ENCODE measurements at regions not wholly inside any gene's neighbourhood (a gene's known extent, or its start where the extent isn't known, plus 50 kb on each side); places are given as distances from the start of the nearest gene placed in this dataset.

DNA sequence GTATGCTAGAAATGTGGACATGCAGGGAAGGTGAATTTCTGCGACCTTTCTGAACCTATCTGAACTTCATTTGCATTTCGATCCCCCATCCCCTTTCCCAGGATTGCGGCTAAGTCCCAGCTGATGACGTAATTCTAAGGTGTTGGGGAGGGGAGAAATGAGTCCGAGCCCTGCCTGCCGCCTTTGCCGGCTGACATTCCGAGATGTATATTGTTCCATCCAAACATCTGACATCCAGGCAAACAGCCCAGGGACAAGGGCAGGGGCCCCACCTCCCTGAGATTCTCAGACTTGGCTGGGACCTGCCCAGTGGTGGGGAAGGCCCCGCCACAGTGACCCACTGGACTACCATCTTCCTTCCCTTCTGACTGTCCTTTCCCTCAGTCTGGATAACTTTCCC is 494.6 kb downstream of the ENC1 start:
- no peak for DNase-seq (ENCODE audit: extremely low read depth in 1 of 2, low read depth in 1 of 2)

DNA sequence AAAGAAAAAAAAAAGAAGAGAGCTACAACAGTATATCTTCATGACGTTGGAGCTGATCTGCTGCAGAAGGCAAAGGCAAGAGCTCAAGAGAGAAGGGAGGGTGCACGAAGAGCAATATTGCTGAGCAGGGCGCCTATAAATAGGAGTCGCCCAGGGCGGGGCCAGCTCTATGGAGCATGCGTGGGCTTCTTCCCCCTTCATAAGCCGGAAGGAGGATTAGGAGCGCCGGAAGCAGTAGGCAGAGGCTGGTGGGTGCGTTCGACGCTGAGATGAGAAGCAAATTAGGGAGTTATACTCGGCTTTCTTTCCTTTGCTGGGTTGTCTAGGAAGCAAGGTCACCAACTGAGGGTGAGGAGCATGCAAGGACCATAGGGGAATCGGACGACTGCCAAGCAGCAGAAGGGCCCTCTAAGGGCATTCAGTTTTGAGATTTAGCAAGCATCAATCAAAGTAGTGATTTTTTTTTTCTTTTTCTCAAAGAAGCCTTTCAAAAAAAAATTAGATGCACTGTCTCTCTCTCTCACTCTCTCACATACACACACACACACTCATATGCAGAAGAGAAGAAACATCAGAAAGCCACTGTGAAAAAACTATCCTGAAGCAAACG is 496.7 kb downstream of the ENC1 start:
- no peak for DNase-seq (ENCODE audit: extremely low read depth in 1 of 2, low read depth in 1 of 2)

DNA sequence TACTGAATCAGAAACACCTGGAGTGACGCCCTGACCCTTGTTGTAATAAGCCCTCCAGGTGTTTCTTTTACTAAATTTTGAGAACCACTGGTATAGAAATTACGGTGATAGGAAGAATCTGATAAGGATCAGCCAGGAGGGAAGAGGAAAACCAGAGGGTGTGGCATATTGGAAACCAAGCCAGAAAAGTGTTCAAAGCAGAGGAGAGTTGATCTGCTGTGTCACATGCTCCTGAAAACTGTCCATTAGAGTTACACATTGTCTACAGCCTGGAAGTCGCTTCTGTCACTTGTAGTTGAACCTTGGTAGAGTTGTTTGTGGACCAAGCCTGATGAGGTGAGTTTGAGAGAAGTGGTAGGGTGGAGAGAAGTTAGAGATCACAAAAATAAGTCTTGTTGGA is 497.4 kb downstream of the ENC1 start:
- no peak for DNase-seq (ENCODE audit: extremely low read depth in 1 of 2, low read depth in 1 of 2)

DNA sequence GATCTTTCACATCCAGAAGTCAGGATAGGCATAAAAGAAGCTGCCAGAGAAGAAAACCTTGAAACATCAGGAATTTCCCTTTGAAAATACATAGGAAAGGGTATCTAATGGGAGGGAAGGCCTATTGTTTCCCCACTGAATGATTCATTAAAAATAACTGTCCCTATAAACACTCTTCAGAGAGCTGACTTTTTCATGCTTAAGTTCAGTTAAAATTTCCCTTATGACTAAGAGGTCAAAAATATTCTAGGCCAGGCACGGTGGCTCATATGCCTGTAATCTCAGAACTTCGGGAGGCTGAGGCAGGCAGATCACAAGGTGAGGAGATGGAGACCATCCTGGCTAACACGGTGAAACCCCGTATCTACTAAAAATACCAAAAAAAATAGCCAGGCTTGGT is 499.5 kb downstream of the ENC1 start:
- no peak for DNase-seq (ENCODE audit: extremely low read depth in 1 of 2, low read depth in 1 of 2)

DNA sequence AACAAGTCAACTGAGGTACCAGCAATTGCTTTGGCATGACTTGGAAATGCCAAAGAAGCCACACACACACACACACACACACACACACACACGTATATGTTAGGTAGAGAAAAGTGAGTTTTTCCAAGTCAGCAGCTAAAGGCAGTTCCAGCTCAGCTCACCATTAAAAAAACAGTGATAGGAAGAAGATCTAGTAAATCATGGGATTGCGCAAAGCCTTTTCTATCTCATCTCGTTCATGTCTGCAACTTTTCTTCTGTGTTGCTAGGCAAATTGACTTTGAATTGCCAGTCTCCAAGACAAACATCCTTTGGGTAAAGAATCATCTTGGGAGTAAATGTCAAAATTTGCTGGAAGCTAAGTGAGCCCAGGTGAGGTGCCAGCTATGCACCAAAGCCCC is 500.1 kb downstream of the ENC1 start:
- DNase-seq (ENCODE audit: extremely low read depth in 1 of 2, low read depth in 1 of 2) = no peak

DNA sequence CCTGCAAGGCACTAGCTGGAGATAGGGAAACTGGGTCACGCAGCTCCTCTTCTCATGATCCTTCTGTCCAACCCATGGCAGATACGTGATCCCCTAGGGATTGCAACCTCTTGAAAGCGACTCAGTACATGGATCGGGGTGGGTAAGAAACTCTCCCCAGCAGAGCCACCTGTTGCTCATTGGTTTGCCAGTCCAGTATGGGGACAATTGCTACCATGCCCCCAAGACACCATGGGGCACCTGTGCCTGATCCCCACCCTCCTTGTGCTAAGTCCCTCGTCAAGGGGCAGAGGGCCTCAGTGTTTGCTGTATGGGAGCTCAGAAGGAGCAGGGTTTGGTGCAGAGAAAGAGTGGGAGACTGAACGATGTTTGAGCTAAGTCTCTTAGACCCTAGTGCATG is 500.9 kb downstream of the ENC1 start:
- no peak for DNase-seq (ENCODE audit: extremely low read depth in 1 of 2, low read depth in 1 of 2)

DNA sequence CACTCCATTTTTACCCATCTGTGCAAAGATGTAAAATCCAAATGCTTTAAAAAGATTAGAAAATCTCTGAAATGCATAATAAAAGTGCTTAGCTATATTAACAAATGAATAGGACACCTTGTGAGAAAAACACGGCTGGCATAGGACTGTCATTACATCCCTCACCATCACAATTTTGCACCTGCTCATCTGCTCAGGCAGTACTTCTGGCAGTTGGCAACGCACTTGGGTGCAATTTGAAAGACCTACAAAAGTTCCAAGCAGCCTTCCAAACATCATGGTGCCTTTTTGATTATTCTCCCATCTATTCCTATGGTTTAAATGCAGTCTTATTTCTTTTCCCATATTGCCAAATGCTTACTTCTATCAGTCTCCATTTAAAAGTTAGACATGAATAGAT is 501.8 kb downstream of the ENC1 start:
- DNase-seq (ENCODE audit: extremely low read depth in 1 of 2, low read depth in 1 of 2) = no peak

DNA sequence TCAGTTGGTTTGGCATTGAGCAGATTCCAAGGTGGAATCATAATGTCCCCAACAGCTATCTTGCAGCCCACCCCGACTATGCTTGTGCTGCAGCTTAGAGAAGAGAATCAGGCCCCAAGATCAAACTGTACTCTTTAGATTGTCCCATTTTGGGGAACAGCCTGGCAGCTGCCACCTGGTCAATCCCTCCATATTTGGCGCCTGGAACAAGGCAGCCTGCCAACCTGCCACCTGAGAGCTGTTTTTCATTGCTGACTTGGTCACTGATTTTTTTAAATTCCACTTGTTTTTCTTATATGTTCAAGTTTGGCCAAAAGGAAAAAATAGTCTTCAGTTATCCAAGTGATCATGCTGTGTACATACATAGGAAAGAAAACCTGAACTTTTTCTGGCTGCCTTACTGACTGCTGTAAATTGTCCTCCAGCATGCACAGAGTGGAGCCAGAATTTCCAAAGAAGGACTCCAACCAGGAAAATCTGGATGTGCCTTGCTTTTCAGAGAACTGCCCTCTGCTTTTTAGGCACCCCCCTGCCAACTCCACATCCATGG is 504.2 kb downstream of the ENC1 start:
- DNase-seq (ENCODE audit: extremely low read depth in 1 of 2, low read depth in 1 of 2) = no peak

DNA sequence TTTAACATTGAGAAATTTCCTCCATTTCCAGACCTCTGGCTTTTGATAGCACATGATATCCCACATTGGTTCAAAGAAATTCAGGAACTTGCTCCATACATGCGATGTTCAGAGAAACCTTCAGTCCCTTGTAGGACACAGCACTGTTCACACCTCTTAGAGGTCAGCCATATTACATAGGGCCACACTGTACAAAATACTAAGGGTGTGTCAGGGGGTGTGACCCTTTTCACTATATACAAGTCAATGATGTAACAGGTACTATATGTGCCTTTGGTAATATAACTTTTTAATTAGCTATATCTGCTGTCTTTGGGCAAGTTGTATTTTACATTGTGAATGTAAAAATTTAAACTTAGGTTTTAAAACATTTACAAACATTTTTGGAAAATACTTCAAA is 505.5 kb downstream of the ENC1 start:
- no peak for DNase-seq (ENCODE audit: extremely low read depth in 1 of 2, low read depth in 1 of 2)

DNA sequence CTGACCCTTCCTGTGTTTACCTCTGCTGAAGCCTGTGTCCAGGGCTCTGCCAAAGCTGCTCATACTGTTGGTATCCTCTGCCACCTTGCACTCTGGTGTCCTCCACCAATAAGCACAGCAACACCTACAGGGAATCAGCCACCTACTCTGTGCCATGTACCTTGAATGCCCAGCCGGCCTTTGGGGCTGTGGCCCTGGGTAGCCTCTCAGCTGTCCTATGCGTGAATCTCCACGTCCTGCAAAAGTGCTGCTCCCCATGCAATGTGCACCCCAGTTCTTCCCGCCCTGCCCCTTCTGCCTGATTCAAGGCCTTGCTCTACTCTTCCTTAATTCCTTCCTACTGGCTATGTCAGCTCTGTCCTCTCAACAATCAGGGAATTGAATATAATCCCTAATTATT is 506.5 kb downstream of the ARHGEF28 start:
- no peak for DNase-seq (ENCODE audit: extremely low read depth in 1 of 2, low read depth in 1 of 2)

DNA sequence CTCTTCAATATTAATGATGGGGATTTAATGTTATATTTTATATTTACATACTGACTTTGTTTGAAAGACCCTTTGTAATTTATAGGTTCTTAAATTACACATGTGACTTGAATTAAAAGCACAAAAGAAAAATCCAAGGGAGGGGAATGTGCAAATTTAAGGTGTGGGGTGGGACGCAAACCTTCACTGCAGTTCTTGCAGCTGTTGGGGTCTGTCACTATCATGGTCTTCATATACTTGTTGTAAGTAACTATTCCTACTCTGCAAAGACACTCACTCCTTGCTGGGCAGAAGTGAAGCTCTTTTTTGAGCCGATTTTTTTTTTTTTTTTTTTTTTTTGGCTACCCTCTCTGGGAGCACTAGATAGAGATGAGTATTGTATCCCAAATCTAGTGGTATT is 505.3 kb downstream of the ARHGEF28 start:
- DNase-seq (ENCODE audit: extremely low read depth in 1 of 2, low read depth in 1 of 2) = no peak

DNA sequence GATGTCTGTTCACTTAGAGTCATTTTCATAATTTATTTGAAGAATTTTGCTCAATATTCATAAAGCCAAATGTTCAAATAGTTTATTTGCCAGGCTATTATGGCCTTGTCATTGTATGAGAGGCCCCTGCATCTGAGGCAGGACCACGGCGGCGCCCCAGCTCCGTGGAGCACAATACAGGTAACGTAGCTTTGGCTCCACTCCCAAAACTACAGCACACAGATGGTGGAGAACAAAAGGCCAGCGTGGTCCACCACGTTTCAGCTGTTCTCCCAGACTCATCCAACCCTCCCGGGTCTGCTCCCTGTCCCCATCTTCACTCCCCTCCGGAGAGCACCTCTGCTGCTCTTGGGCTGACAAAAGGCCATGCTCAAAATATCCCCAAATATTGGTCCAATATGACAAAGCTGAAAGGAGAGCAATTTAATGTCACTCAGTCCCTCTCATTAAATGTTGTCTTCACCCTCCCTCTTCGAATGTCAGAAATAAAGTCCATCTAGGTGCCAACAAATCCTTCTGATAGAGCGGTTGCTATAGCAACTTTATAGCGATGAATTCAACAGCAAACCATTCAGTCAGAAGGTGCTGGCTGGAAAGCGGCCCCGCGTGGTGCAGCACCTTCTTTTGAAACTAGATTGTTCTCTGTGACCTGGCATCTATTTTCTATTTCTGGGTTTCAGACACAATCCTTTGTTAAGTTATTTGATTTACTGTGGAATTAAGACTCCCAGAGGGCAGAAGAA is 504.3 kb downstream of the ARHGEF28 start:
- no peak for DNase-seq (ENCODE audit: extremely low read depth in 1 of 2, low read depth in 1 of 2)

DNA sequence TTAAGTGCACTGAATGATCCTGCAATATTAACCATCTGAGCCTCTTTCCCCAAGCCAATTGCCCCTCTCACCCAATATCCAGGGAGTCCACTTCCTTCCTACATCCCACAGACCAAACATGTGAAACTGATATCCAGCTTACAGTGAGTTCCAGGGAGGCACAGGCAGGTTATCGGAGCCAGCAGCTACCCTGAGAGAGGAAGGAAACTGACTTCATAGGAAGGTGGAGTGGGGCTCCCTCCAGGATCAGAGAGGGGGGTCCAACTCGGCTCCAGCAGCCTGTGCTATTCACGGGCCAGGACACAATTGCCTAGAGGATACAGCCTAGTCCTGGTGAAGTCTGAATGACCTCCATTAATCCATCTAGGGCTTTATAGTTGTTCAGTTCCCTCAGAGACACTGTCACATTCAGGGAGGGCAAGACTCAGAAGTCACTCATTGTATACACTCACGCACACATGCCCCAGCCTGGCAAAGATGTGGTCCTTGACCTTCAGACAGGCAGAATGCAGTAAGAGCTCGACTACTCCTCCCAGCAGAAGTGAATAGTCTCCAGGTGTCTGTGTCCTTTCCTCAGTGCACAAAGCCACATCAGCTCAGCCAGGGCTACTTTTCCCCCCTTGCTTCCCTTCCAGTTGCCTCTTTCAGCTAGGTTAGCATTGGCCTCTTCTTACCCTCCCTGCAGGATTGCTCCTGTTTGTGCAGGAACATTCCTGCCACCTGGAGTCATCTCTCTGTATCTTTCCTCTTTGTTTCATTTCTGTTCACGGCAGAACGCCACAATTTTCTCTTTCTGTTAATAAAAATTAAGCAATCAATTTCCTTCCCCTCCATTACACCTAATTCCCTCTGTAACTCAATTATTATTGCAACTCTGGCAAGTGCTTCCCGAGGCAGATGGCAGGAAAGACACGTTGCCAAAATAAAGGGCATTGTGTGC is 501.7 kb downstream of the ARHGEF28 start:
- no peak for DNase-seq (ENCODE audit: extremely low read depth in 1 of 2, low read depth in 1 of 2)

DNA sequence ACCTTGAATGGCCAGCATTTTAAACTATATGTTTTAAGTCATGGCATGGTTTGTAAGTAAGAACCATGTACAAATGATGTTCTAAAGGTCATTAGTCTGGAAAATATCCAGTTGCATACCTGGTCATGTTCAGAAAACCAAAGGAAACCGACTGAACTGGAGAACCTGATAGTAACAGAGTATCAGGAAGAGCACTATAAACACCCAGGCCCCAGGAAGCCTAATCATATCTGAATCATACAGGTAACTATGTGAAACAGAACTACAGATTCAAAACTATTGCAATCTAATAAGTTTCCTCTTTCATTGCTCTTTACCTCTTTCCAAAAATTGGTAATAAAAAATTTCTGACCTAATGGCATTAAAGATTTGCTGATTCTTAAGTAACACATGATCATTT is 500.3 kb downstream of the ARHGEF28 start:
- no peak for DNase-seq (ENCODE audit: extremely low read depth in 1 of 2, low read depth in 1 of 2)

DNA sequence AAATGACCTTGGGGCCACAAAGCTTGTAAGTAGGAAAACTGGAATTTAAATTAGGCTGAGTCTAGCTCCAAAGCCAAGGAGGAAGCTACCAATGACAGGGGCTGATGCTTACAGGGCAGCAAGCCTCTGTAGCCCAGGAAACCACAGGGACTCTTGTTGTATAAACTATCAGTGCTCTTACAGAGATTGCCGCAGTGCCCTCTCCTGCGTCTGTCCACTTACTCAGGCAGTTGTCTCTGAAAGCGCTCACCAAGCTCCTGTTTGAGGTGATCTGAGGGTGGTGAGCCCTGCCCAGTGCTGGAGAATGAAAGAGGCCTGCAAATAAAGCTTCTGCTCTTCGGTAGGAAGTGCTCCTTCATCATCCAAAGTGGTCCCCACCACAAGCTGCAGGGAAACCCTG is 498.8 kb downstream of the ARHGEF28 start:
- no peak for DNase-seq (ENCODE audit: extremely low read depth in 1 of 2, low read depth in 1 of 2)

DNA sequence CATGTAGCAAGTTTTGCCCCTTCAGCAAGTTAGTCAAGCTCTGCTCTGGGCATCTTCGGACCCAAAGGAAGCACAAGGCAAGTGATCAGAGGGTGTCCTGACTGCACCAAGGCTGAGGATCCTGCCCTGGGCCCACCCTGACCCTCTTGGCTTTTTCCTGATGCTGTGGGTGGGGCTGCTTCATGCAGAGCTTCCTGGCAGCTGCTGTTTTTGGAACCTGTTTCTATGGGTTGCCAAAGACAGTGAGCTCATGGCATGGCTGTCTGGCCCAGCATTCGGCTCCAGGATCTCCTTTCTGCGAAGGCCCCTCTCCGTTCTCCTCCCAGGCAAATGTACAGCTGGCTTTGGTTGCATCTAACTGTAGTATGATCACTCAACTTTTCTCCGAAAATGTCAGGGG is 497.9 kb downstream of the ARHGEF28 start:
- no peak for DNase-seq (ENCODE audit: extremely low read depth in 1 of 2, low read depth in 1 of 2)

DNA sequence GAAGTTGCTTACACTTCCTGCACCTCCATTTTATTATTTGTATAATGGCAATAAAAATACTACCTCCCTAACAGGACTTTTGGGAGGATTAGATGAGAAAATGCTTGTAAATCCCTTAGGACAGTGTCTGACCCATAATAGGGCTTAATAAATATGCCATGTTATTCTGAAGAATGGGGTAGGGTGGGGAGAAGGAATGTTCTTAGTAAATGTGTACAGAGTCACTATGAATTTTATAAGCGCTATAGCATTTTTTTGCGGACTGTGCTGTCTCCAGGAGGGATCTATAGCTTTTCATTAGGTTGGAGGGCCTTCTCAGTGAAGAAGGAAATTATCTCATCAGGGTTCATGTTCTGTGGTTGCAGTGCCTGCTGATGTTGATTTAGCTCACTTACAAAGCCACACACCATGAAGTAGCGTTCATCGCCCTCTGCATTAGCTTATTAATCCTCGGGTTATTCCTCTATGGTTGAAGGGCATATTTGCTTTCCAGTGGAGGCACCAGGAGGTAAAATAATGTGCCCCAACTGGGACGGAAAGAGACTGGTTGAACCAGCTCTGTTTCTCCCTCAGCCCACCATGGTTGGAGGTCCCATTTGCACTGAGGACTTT is 497.1 kb downstream of the ARHGEF28 start:
- DNase-seq (ENCODE audit: extremely low read depth in 1 of 2, low read depth in 1 of 2) = no peak

DNA sequence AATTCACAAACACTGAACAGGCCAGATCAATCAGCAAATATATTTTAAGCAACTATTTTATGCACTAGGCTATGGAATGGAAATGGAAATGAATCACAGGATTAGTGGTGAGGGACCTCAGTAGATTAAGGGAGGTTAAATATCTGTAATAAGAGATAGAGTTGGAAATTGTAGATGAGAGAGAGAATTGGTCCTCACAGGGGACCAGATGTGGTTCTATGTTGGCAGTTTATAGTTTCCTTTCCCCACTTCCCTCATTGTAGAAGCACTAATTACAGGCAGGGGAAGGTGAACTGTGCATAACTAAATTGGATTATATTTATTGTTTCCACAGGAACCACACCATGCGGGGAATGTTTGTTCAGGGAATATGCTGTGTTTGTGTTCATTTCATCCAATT is 496.2 kb downstream of the ARHGEF28 start:
- DNase-seq (ENCODE audit: extremely low read depth in 1 of 2, low read depth in 1 of 2) = no peak

DNA sequence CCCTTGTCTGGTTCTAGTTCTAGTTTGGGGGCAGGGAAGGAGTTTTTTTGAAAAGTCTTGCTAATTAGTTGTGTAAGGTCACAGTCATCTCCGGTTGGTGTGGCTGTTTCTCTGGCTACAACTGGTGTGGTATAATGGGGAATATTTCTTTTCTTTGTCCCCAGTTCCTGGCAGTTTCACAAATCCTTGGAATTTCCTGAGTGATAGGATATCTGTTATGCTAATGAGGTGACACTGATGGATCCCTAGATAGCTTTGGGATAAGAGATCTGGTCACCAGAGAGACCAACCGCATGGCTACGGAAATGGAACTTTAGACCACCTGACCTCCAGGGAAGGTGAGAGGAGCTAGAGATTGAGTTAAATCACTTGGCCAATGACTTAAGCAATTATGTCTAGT is 494.6 kb downstream of the ARHGEF28 start:
- no peak for DNase-seq (ENCODE audit: extremely low read depth in 1 of 2, low read depth in 1 of 2)

DNA sequence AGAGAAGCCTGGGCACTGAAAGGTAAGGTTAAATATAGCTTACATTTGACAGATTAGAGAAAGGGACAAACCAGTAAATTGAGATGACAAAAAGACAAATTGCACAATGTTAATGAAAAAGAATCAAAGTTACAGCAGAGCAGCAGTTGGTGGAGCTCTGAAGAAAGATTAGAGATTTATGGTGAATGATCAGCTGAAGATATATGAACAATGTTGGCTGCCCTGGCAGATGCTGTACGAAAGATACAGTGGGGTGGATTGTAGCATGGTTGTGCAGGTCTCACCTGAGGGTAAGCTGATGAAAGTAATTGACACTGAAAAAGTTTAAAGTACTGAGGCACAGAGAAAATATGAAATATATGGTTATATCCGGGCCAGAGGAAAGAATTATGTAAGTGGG is 492.1 kb downstream of the ARHGEF28 start:
- no peak for DNase-seq (ENCODE audit: extremely low read depth in 1 of 2, low read depth in 1 of 2)

DNA sequence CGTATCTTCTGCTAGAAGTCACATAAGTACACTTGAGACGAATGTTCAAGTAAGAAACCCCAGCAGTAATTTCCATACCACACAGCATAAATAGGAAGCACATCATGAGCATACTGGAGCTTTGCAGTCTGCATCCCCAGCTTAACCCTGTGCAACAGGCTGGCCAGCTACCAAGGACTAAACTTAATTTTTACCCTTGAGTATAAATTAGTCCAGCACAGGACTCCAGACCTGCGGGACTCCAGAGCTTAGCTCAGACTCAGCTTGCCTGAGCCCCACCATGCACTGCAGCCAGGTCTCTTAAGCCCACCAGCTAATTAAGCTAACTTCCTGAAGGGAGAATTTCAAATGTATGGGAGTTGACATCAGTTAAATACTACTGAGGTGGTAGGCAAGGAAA is 491.0 kb downstream of the ARHGEF28 start:
- DNase-seq (ENCODE audit: extremely low read depth in 1 of 2, low read depth in 1 of 2) = no peak
